Stimulated activated naive CD8-positive, alpha-beta T cell treated with anti-CD3 and anti-CD28 coated beads, Interleukin-15, amount 100 ng/mL, for 72 hours (primary cell): ENCODE measurements at regions not wholly inside any gene's neighbourhood (a gene's known extent, or its start where the extent isn't known, plus 50 kb on each side); places are given as distances from the start of the nearest gene placed in this dataset.

Experiments
- ATAC-seq: fragments of 150-1000 bp; cut with Tn5 transposase; 2 replicates; pipeline ENCODE4 v1.10.0; 2021; ENCODE audit warnings: mild to moderate bottlenecking, moderate library complexity
- DNase-seq, 2 donors: peaks; one replicate each; pipeline ENCODE4 v3.0.0; 2021 to 2022
- H3K27ac Mint-ChIP-seq, 2 donors: one replicate each; pipeline ENCODE4 v1.8.0; 2022; ENCODE audit warnings: mild to moderate bottlenecking in 2 of 2, mixed read lengths in 2 of 2, moderate library complexity in 2 of 2
- H3K27me3 Mint-ChIP-seq: one replicate; pipeline ENCODE4 v1.8.0; 2022; ENCODE audit warnings: mixed read lengths
- H3K4me1 Mint-ChIP-seq: one replicate; pipeline ENCODE4 v1.8.0; 2022; ENCODE audit warnings: mild to moderate bottlenecking, mixed read lengths
- H3K4me3 Mint-ChIP-seq, 2 donors: one replicate each; pipeline ENCODE4 v1.8.0; 2022; ENCODE audit warnings: mild to moderate bottlenecking in 2 of 2, mixed read lengths in 2 of 2, moderate library complexity in 1 of 2
- H3K9me3 Mint-ChIP-seq, 2 donors: one replicate each; pipeline ENCODE4 v1.8.0; 2022; ENCODE audit warnings: mixed read lengths in 2 of 2

- Mint-ChIP-seq H3K9me3 (no peaks in the 10 kb centered on the region), H3K27ac (no peak overlapping the region), H3K4me3 (no peak overlapping the region), H3K4me1 (no peaks in the 10 kb centered on the region), H3K27me3 (peaks cover 29% of the 10 kb centered on the region)
- DNase-seq (no peak), ATAC-seq (no peak)
Observed at GRCh38 chr5:141800617-141801016, 77.6 kb downstream of the PCDH1 start.

GRCh38 chr5:141799507-141800167 lies 78.6 kb downstream of the PCDH1 start:
- H3K27ac Mint-ChIP-seq, result no peak overlapping the region
- H3K27me3 Mint-ChIP-seq, result peaks cover 20% of the 10 kb centered on the region
- ATAC-seq (no peak), DNase-seq (no peak)
- no peaks in the 10 kb centered on the region for H3K9me3 Mint-ChIP-seq
- no peaks in the 10 kb centered on the region for H3K4me1 Mint-ChIP-seq
- H3K4me3 Mint-ChIP-seq, result no peak overlapping the region

GRCh38 chr5:141797425-141797824 lies 80.8 kb downstream of the PCDH1 start:
- DNase-seq, result no peak
- no peaks in the 10 kb centered on the region for H3K9me3 Mint-ChIP-seq
- no peak for ATAC-seq
- no peak overlapping the region for H3K4me3 Mint-ChIP-seq
- no peaks in the 10 kb centered on the region for H3K4me1 Mint-ChIP-seq
- H3K27me3 Mint-ChIP-seq, result peaks cover 7% of the 10 kb centered on the region
- peak overlapping the region in 1 of 2 donors; percentile 9 for H3K27ac Mint-ChIP-seq

- Mint-ChIP-seq H3K9me3 (no peaks in the 10 kb centered on the region), H3K27me3 (peaks cover 9% of the 10 kb centered on the region), H3K4me3 (no peak overlapping the region), H3K27ac (peak overlapping the region in 1 of 2 donors; percentile 59), H3K4me1 (no peaks in the 10 kb centered on the region)
- DNase-seq (no peak), ATAC-seq (no peak)
Observed at GRCh38 chr5:141795421-141795820, 82.8 kb downstream of the PCDH1 start.

GRCh38 chr5:141793881-141794280 lies 84.3 kb downstream of the PCDH1 start:
- Mint-ChIP-seq H3K27me3 (peaks cover 22% of the 10 kb centered on the region), H3K27ac (no peak overlapping the region), H3K4me1 (no peaks in the 10 kb centered on the region), H3K4me3 (no peak overlapping the region), H3K9me3 (no peaks in the 10 kb centered on the region)
- no peak for ATAC-seq
- DNase-seq, result no peak

GRCh38 chr5:141793403-141793802 lies 84.8 kb downstream of the PCDH1 start:
- DNase-seq (no peak), ATAC-seq (no peak)
- Mint-ChIP-seq H3K4me1 (no peaks in the 10 kb centered on the region), H3K27ac (no peak overlapping the region), H3K9me3 (no peaks in the 10 kb centered on the region), H3K4me3 (no peak overlapping the region), H3K27me3 (peaks cover 27% of the 10 kb centered on the region)

- peaks cover 46% of the 10 kb centered on the region for H3K27me3 Mint-ChIP-seq
- DNase-seq (no peak), ATAC-seq (no peak)
- no peaks in the 10 kb centered on the region for H3K4me1 Mint-ChIP-seq
- no peak overlapping the region for H3K4me3 Mint-ChIP-seq
- H3K9me3 Mint-ChIP-seq, result no peaks in the 10 kb centered on the region
- H3K27ac Mint-ChIP-seq, result no peak overlapping the region
Observed at GRCh38 chr5:141790630-141791029, 87.6 kb downstream of the PCDH1 start.

- Mint-ChIP-seq H3K27me3 (peaks cover 46% of the 10 kb centered on the region), H3K9me3 (no peaks in the 10 kb centered on the region), H3K4me3 (no peak overlapping the region), H3K27ac (no peak overlapping the region), H3K4me1 (no peaks in the 10 kb centered on the region)
- ATAC-seq, result no peak
- DNase-seq, result no peak
Observed at GRCh38 chr5:141789330-141789729, 88.9 kb downstream of the PCDH1 start.

GRCh38 chr5:141788296-141788970 lies 89.8 kb downstream of the PCDH1 start:
- H3K27me3 Mint-ChIP-seq, result peaks cover 46% of the 10 kb centered on the region
- H3K4me1 Mint-ChIP-seq, result no peaks in the 10 kb centered on the region
- no peak for ATAC-seq
- DNase-seq, result no peak
- no peak overlapping the region for H3K4me3 Mint-ChIP-seq
- peak overlapping the region in 1 of 2 donors; percentile 45 for H3K27ac Mint-ChIP-seq
- H3K9me3 Mint-ChIP-seq, result no peaks in the 10 kb centered on the region

GRCh38 chr5:141787376-141787775 lies 90.8 kb downstream of the PCDH1 start:
- H3K4me3 Mint-ChIP-seq, result no peak overlapping the region
- no peaks in the 10 kb centered on the region for H3K9me3 Mint-ChIP-seq
- H3K27ac Mint-ChIP-seq, result peak overlapping the region in 1 of 2 donors; percentile 68
- DNase-seq (no peak), ATAC-seq (no peak)
- H3K27me3 Mint-ChIP-seq, result peaks cover 39% of the 10 kb centered on the region
- no peaks in the 10 kb centered on the region for H3K4me1 Mint-ChIP-seq

- Mint-ChIP-seq H3K4me1 (no peaks in the 10 kb centered on the region), H3K9me3 (no peaks in the 10 kb centered on the region), H3K4me3 (no peak overlapping the region), H3K27me3 (peaks cover 38% of the 10 kb centered on the region), H3K27ac (peak overlapping the region in 1 of 2 donors; percentile 64)
- DNase-seq (no peak), ATAC-seq (no peak)
Observed at GRCh38 chr5:141786700-141787099, 91.5 kb downstream of the PCDH1 start.

- Mint-ChIP-seq H3K27ac (no peak overlapping the region), H3K27me3 (peaks cover 38% of the 10 kb centered on the region), H3K9me3 (no peaks in the 10 kb centered on the region), H3K4me3 (no peak overlapping the region), H3K4me1 (no peaks in the 10 kb centered on the region)
- ATAC-seq (no peak), DNase-seq (no peak)
Observed at GRCh38 chr5:141785711-141786110, 92.5 kb downstream of the PCDH1 start.

- DNase-seq (no peak), ATAC-seq (no peak)
- H3K4me3 Mint-ChIP-seq, result no peak overlapping the region
- H3K4me1 Mint-ChIP-seq, result no peaks in the 10 kb centered on the region
- H3K27ac Mint-ChIP-seq, result no peak overlapping the region
- H3K9me3 Mint-ChIP-seq, result no peaks in the 10 kb centered on the region
- peaks cover 36% of the 10 kb centered on the region for H3K27me3 Mint-ChIP-seq
Observed at GRCh38 chr5:141785135-141785534, 93.1 kb downstream of the PCDH1 start.

- H3K4me1 Mint-ChIP-seq, result peaks cover 2% of the 10 kb centered on the region
- H3K27ac Mint-ChIP-seq, result no peak overlapping the region
- no peak overlapping the region for H3K4me3 Mint-ChIP-seq
- H3K9me3 Mint-ChIP-seq, result no peaks in the 10 kb centered on the region
- peaks cover 31% of the 10 kb centered on the region for H3K27me3 Mint-ChIP-seq
- ATAC-seq (no peak), DNase-seq (no peak)
Observed at GRCh38 chr5:141784529-141784928, 93.7 kb downstream of the PCDH1 start.

- peaks cover 8% of the 10 kb centered on the region for H3K4me1 Mint-ChIP-seq
- H3K27ac Mint-ChIP-seq, result no peak overlapping the region
- peaks cover 25% of the 10 kb centered on the region for H3K27me3 Mint-ChIP-seq
- no peak overlapping the region for H3K4me3 Mint-ChIP-seq
- ATAC-seq (no peak), DNase-seq (no peak)
- no peaks in the 10 kb centered on the region for H3K9me3 Mint-ChIP-seq
Observed at GRCh38 chr5:141783947-141784296, 94.3 kb downstream of the PCDH1 start.

- ATAC-seq (no peak), DNase-seq (no peak)
- H3K4me1 Mint-ChIP-seq, result peaks cover 15% of the 10 kb centered on the region
- H3K4me3 Mint-ChIP-seq, result no peak overlapping the region
- no peaks in the 10 kb centered on the region for H3K9me3 Mint-ChIP-seq
- H3K27me3 Mint-ChIP-seq, result peaks cover 18% of the 10 kb centered on the region
- no peak overlapping the region for H3K27ac Mint-ChIP-seq
Observed at GRCh38 chr5:141783005-141783946, 94.9 kb downstream of the PCDH1 start.
